ENCODE measurements at regions not wholly inside any gene's neighbourhood (a gene's known extent, or its start where the extent isn't known, plus 50 kb on each side); places are given as distances from the start of the nearest gene placed in this dataset.

DNA sequence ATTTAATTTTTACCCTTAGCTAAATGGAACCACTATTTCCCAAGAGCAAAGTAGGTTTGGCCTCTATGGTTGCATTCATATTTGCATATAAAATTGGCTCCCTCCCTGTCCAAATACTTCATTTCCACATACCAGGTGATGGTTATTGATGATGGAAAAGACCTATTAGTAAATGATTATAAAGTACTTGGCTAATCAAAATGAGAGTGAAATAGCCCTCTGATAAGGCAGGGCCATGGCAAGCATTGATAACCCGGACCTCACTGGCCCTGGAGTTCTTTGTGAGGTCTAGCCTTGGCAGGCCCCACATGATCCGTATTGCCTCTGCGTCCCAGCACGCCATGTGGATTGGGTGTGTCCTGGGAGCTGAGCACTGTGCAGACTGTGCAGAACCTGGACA, 201.1 kb upstream of the GATA6 start:
- TF ChIP-seq SP4 (CRISPR knock-in tag; IDR thresholded peaks at IDR 0.05) = no peak
- no peak for TF ChIP-seq ZNF577 (CRISPR knock-in tag; IDR thresholded peaks at IDR 0.05; ENCODE audit: borderline replicate concordance, low read depth)
- TF ChIP-seq POLR2A (IDR thresholded peaks at IDR 0.05; ENCODE audit: insufficient read depth in 1 of 2, low read depth in 2 of 2, low read length in 2 of 2) = no peak
- no peak for TF ChIP-seq TEAD3 (CRISPR knock-in tag; optimal IDR thresholded peaks at IDR 0.05; ENCODE audit: borderline replicate concordance)
- TF ChIP-seq ZNF263 (CRISPR knock-in tag; IDR thresholded peaks at IDR 0.05) = no peak
- TF ChIP-seq ZNF558 (CRISPR knock-in tag; IDR thresholded peaks at IDR 0.05; ENCODE audit: borderline replicate concordance) = no peak
- no peak for TF ChIP-seq SRSF1 (optimal IDR thresholded peaks at IDR 0.05; ENCODE audit: low read depth, low read length)
- TF ChIP-seq ZNF652 (CRISPR knock-in tag; IDR thresholded peaks at IDR 0.05; ENCODE audit: borderline replicate concordance, low read depth) = no peak
- no peak for TF ChIP-seq CREB1 (IDR thresholded peaks at IDR 0.05)
- no peak for TF ChIP-seq CREB1 (CRISPR knock-in tag; IDR thresholded peaks at IDR 0.05)
- TF ChIP-seq, protein P1, sequence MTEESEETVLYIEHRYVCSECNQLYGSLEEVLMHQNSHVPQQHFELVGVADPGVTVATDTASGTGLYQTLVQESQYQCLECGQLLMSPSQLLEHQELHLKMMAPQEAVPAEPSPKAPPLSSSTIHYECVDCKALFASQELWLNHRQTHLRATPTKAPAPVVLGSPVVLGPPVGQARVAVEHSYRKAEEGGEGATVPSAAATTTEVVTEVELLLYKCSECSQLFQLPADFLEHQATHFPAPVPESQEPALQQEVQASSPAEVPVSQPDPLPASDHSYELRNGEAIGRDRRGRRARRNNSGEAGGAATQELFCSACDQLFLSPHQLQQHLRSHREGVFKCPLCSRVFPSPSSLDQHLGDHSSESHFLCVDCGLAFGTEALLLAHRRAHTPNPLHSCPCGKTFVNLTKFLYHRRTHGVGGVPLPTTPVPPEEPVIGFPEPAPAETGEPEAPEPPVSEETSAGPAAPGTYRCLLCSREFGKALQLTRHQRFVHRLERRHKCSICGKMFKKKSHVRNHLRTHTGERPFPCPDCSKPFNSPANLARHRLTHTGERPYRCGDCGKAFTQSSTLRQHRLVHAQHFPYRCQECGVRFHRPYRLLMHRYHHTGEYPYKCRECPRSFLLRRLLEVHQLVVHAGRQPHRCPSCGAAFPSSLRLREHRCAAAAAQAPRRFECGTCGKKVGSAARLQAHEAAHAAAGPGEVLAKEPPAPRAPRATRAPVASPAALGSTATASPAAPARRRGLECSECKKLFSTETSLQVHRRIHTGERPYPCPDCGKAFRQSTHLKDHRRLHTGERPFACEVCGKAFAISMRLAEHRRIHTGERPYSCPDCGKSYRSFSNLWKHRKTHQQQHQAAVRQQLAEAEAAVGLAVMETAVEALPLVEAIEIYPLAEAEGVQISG (CRISPR knock-in tag; IDR thresholded peaks at IDR 0.05) = no peak
